ENCODE measurements at regions not wholly inside any gene's neighbourhood (a gene's known extent, or its start where the extent isn't known, plus 50 kb on each side); places are given as distances from the start of the nearest gene placed in this dataset.

DNA sequence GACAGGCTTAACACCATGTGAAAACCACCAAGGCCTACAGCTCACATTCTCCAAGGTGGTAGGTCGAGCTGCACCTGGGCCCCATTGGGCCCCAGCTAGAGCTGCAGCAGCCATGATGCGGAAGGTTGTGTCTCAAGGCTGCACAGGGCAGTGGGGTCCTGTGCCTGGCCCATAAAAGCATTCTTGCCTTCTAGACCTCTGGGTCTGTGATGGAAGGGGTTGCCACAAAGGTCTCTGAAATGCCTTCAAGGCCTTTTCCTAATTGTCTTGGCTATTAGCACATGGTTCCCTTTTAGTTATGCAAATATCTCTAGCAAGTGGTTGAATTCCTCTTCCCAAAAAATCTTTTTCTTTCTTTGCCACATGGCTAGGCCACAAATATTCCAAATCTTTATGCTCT lies 52.5 kb upstream of the C11orf58 start:
- TF ChIP-seq, protein P1, sequence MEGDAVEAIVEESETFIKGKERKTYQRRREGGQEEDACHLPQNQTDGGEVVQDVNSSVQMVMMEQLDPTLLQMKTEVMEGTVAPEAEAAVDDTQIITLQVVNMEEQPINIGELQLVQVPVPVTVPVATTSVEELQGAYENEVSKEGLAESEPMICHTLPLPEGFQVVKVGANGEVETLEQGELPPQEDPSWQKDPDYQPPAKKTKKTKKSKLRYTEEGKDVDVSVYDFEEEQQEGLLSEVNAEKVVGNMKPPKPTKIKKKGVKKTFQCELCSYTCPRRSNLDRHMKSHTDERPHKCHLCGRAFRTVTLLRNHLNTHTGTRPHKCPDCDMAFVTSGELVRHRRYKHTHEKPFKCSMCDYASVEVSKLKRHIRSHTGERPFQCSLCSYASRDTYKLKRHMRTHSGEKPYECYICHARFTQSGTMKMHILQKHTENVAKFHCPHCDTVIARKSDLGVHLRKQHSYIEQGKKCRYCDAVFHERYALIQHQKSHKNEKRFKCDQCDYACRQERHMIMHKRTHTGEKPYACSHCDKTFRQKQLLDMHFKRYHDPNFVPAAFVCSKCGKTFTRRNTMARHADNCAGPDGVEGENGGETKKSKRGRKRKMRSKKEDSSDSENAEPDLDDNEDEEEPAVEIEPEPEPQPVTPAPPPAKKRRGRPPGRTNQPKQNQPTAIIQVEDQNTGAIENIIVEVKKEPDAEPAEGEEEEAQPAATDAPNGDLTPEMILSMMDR (IDR thresholded peaks at IDR 0.05; ENCODE audit: control insufficient read depth, insufficient read depth, low read depth, low read length, missing control alignments), result no peak
- DNase-seq (ENCODE audit: low read depth), result no peak
- H3K4me3 ChIP-seq (ENCODE audit: control insufficient read depth, low read depth, low read length), result no peak overlapping the region

DNA sequence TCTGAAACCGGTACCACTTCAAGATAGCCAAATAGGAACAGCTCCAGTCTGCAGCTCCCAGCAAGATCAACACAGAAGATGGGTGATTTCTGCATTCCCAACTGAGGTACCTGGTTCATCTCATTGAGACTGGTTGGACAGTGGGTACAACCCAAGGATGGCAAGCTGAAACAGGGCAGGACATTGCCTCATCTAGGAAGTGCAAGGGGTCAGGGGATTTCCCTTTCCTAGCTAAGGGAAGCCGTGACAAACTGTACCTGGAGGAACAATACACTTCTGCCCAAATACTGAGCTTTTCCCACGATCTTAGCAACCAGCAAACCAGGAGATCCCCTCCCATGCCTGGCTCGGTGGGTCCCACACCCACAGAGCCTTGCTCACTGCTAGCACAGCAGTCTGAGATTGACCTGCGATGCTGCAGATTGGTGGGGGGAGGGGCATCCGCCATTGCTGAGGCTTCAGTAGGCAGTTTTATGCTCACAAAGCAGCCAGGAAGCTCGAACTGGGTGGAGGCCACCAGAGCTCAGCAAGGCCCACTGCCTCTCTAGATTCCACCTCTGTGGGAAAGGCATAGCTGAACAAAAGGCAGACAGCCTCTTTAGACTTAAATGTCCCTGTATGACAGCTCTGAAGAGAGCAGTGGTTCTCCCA lies 59.9 kb upstream of the C11orf58 start:
- DNase-seq (ENCODE audit: low read depth), result no peak
- no peak overlapping the region for H3K4me3 ChIP-seq (ENCODE audit: control insufficient read depth, low read depth, low read length)
- TF ChIP-seq, protein P1 (IDR thresholded peaks at IDR 0.05; ENCODE audit: control insufficient read depth, insufficient read depth, low read depth, low read length, missing control alignments), result no peak

DNA sequence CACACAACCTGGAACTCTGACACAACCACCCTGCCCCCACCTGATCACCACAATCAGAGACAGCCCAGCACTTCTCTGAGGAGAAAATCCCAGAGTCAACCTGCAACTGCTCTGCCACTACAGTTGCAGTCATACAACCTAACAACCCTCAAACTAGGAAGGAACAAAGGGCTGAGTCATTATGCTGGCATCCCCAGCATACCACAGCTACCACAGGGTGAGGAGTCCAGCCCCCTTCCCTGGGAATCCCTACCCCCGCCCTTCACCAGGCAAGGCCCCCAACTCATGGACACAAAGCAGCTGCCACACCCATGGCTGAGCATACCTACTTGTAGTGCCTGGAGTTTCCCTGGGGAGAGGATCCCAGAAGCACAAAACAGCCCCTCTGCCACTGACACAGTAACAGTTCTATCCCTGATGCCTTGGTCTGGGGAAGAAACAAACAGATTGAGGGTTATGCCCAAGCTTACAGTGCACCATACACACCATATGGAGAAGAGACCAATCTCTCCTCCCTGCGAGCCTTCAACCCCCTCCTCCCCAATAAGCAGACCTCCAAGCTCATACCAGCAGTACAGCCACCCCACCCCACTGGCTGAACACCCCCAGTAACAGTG lies 68.5 kb upstream of the C11orf58 start:
- DNase-seq (ENCODE audit: low read depth), result no peak
- TF ChIP-seq, protein P1 (IDR thresholded peaks at IDR 0.05; ENCODE audit: control insufficient read depth, insufficient read depth, low read depth, low read length, missing control alignments), result no peak
- no peak overlapping the region for H3K4me3 ChIP-seq (ENCODE audit: control insufficient read depth, low read depth, low read length)

DNA sequence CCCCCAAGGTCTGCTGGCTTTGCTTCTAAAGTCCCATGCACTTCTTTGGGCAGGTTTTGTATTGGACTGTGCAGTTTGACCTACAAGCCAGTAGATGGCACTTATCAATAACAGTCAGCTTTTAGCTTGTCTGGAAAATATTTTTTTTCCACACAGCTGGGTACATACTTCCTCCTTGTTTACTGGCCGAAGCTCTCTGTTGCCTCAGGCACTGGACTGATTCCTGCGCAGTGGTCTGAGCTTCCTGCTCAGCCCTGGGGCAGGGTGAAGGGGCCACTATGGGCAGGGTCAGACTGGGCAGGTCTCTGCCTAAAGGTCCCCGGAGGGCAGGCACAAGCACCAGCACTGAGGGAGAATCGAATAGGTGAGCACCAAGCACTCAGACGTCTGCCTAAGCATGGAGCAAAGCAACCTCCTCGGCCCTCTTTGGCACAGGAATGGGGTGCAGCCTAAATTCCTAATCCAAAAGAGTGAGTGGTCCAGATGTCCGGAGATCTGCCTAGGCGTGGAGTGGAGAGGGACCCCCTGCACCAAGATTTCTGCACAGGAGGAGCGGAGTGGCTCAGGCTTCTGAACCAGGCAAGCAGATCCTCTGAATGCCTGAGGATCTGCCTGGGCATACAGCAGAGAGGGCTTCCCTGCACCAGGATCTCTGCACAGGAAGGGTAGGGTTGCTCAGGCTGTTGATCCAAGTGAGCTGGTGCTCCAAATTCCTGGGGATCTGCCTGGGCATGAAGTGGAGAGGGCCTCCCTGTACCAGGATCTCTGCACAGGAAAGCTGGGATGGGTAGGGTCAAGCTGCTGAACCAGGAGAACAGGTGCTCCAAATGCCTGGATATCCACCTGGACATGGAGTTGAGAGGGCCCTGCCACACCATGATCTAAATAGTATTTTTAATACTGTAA lies 105.9 kb upstream of the C11orf58 start:
- TF ChIP-seq, protein P1 (IDR thresholded peaks at IDR 0.05; ENCODE audit: control insufficient read depth, insufficient read depth, low read depth, low read length, missing control alignments), result no peak
- no peak for DNase-seq (ENCODE audit: low read depth)

DNA sequence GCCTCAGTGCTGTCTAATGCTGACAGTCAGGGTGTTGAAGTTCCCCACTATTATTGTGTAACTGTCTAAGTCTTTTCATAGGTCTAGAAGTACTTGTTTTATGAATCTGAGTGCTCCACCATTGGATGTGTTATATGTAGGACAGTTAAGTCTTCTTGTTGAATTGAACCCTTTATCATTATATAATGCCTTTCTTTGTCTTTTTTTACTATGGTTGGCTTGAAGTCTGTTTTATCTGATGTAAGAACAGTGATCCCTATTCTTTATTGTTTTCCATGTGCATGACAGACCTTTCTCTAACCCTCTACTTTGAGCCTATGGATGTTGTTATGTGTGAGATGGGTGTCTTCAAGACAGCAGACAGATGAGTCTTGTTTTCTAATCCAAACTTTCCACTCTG lies 107.8 kb upstream of the C11orf58 start:
- no peak for DNase-seq (ENCODE audit: low read depth)
- H3K4me3 ChIP-seq (ENCODE audit: control insufficient read depth, low read depth, low read length), result no peak overlapping the region
- TF ChIP-seq, protein P1 (IDR thresholded peaks at IDR 0.05; ENCODE audit: control insufficient read depth, insufficient read depth, low read depth, low read length, missing control alignments), result no peak

More for the DNA sequence above, 105.9 kb upstream of the C11orf58 start:
- H3K4me3 ChIP-seq (ENCODE audit: control insufficient read depth, low read depth, low read length), result no peak overlapping the region

DNA sequence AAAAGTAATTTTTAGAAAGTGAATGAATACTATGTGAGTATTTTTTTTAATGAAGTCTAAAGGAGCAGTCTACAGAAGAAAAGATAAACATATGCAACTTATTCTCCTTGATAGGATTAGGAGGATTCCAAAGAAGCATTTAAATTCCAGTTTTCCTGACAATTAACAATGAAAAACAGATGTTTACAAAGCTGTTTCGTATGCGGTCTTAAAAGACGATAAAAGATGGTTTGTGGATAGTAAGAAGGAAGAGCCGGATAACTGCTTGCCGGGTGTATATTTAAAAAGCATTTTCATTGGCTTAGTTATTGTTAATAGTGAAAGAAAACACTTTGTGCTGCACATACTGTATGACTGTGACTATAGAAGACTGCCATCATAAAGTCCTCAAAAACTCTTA lies 120.0 kb upstream of the C11orf58 start:
- no peak for DNase-seq (ENCODE audit: low read depth)
- TF ChIP-seq, protein P1 (IDR thresholded peaks at IDR 0.05; ENCODE audit: control insufficient read depth, insufficient read depth, low read depth, low read length, missing control alignments), result no peak
- no peak overlapping the region for H3K4me3 ChIP-seq (ENCODE audit: control insufficient read depth, low read depth, low read length)
